Thymus (tissue), 11 donors: ENCODE measurements at regions not wholly inside any gene's neighbourhood (a gene's known extent, or its start where the extent isn't known, plus 50 kb on each side); places are given as distances from the start of the nearest gene placed in this dataset.

Experiments
- DNase-seq, 9 donors: peaks; one replicate each; pipeline ENCODE4 v3.0.0-alpha.2; 2013; ENCODE audit warnings: low spot score in 9 of 9, low read depth in 6 of 9, missing footprints in 1 of 9
- H3K27ac ChIP-seq, 2 donors: one replicate each; pipeline ENCODE4 v1.5.1; 2013; ENCODE audit warnings: control low read depth in 1 of 2, low read depth in 1 of 2, low read length in 1 of 2, mild to moderate bottlenecking in 1 of 2, moderate library complexity in 1 of 2
- H3K27me3 ChIP-seq, 2 donors: one replicate each; pipeline ENCODE4 v1.5.1; 2013; ENCODE audit warnings: low read length in 1 of 2; ENCODE audit not compliant: control insufficient read depth in 2 of 2, insufficient read depth in 1 of 2
- H3K36me3 ChIP-seq, 2 donors: one replicate each; pipeline ENCODE4 v1.5.1; 2013; ENCODE audit warnings: low read length in 1 of 2, mild to moderate bottlenecking in 1 of 2, moderate library complexity in 1 of 2; ENCODE audit not compliant: control insufficient read depth in 2 of 2, insufficient read depth in 2 of 2
- H3K4me1 ChIP-seq, 2 donors: one replicate each; pipeline ENCODE4 v1.5.1; 2013; ENCODE audit warnings: low read length in 2 of 2; ENCODE audit not compliant: control insufficient read depth in 2 of 2, insufficient read depth in 2 of 2
- H3K4me3 ChIP-seq, 2 donors: one replicate each; pipeline ENCODE4 v1.5.1; 2013; ENCODE audit warnings: low read length in 2 of 2, control low read depth in 1 of 2, mild to moderate bottlenecking in 1 of 2
- H3K9me3 ChIP-seq, 2 donors: one replicate each; pipeline ENCODE4 v1.5.1; 2013; ENCODE audit warnings: low read length in 1 of 2, mild to moderate bottlenecking in 1 of 2; ENCODE audit not compliant: control insufficient read depth in 2 of 2, insufficient read depth in 1 of 2
- WGBS: extraction: QIAGEN DNeasy Blood & Tissue Kit; methylation state at CpG from one replicate; pipeline ENCODE4 v1.1.7; 2013; 5-methylcytosine and 5-hydroxymethylcytosine counted together
- donor health status: healthy.

DNA sequence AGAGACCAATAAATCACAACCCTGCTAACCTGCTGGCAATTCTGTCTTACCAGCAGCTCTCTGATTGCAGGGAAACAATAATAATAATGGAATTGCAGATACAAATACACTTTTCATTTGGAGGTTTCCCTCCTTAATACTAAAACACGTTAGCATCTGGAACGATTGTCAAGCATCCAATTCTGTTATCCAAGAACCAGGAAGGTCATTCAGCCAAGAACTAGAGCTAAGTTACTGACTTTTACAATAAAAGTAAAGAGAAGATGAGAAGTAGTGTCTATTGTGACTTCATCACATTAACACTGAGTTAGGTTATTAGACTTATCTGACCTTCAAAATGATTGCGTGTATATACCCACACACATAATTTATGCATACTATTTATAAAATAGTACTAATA, 335.6 kb downstream of the BRINP1 start:
- Histone ChIP-seq H3K36me3 (no peaks in the 10 kb centered on the region), H3K9me3 (no peaks in the 10 kb centered on the region), H3K4me3 (no peak overlapping the region), H3K4me1 (no peaks in the 10 kb centered on the region), H3K27ac (no peak overlapping the region), H3K27me3 (no peaks in the 10 kb centered on the region)
- no peak for DNase-seq
- 63% methylated on average over 3 of the region's 3 CpGs for WGBS

DNA sequence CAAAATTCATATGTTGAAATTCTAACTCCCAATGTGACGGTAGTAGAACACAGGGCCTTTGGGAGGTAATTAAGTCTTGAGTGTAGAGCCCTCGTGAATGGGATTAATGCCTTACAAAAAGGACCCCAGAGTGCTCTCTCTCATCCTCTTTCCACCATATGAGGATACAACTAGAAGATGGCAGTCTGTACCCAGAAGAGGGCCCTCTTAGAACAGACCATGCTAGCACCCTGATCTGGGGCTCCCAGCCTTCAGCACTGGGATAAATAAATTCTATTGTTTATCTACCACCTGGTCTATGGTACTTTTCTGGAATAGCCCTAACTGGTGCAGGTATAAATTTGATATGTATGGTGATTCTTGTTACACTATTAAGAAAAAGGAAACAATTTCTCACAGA, 332.3 kb downstream of the BRINP1 start:
- Histone ChIP-seq H3K9me3 (no peaks in the 10 kb centered on the region), H3K4me3 (no peak overlapping the region), H3K27ac (no peak overlapping the region), H3K4me1 (no peaks in the 10 kb centered on the region), H3K27me3 (no peaks in the 10 kb centered on the region), H3K36me3 (no peaks in the 10 kb centered on the region)
- WGBS = 79% methylated on average over 2 of the region's 2 CpGs
- no peak for DNase-seq

DNA sequence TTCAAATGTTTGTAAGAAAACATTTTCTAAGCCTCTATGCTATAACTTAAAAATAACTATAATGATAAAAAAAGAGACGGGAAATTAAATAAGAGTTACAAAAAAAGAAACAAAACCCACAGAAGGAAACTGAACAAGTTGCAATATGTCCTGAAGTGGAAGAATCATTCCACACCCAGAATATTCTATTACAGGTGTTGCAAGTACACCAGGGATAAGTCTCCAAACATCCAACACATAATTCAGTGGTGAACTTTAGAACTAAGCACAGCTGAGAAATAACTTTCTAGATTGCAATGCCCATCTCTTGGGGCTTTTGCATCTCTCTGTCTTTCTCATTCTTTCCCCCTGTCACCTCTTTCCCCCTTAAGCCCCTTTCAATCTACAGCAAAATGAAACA, 325.2 kb downstream of the BRINP1 start:
- no peaks in the 10 kb centered on the region for H3K9me3 ChIP-seq
- no peaks in the 10 kb centered on the region for H3K4me1 ChIP-seq
- no peak overlapping the region for H3K4me3 ChIP-seq
- 90% methylated on average over 1 of the region's 1 CpG for WGBS
- no peaks in the 10 kb centered on the region for H3K36me3 ChIP-seq
- DNase-seq = no peak
- H3K27me3 ChIP-seq = no peaks in the 10 kb centered on the region
- no peak overlapping the region for H3K27ac ChIP-seq

DNA sequence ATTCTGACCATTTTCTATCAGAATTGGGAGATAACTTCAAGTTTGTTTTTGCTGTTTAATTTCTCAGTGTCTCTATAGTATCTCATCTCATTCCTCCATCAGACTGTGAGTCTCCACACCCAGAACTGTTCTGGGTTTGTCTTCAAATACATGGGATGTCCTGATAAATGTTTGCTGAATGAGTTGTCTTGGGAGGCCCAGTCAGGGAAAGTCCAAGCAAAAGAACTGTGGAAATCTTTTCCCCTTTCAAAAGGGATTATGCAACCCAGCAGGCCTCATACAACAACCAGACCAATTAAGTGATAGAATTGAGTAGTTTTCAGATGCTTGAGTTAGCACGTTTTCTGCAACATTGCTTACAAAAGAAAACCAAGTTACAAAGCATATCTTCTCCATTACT, 324.4 kb downstream of the BRINP1 start:
- no peaks in the 10 kb centered on the region for H3K36me3 ChIP-seq
- no peak overlapping the region for H3K27ac ChIP-seq
- no peak for DNase-seq
- H3K4me3 ChIP-seq = no peak overlapping the region
- no peaks in the 10 kb centered on the region for H3K4me1 ChIP-seq
- no peaks in the 10 kb centered on the region for H3K9me3 ChIP-seq
- WGBS = 39% methylated on average over 1 of the region's 1 CpG
- no peaks in the 10 kb centered on the region for H3K27me3 ChIP-seq

DNA sequence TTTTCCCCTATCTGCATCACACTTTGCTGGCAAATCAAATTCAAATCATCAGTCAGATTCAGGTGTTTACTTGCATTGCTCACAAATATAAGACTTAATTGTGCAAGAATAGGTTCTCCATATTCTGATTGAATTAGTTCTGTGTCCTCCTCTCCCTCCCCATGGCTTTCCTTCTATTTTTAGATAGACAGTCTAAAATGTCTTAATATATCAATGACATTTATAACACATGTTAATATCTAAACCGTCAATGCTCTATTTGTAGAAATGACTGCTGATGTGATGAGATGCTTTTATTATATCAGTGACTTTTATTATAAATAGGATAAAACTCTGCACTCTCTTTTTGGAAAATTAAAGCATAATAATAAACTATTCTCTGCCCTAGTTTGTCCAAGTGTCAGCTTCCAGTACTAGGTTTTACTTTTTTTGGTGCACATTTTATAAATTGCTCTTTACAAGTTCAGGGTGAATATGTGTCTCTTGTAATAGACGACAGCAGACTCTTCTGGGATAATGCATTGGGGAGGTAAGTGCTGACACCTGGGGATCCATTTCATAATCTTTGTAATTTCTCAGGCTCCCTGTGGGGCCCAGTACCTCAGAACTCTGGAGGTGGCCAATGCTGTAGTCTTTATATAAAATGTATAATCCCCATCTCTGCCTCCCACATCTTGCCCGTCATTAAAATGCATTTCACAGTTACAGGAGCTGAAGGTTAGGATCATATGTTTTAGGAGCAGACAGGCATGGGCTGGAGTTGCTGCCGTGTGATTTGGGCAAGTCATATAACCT, 321.5 kb downstream of the BRINP1 start:
- Histone ChIP-seq H3K9me3 (peaks cover 0 to 1% of the 10 kb centered on the region in 2 donors), H3K4me1 (no peaks in the 10 kb centered on the region), H3K27me3 (no peaks in the 10 kb centered on the region), H3K4me3 (no peak overlapping the region), H3K27ac (no peak overlapping the region), H3K36me3 (no peaks in the 10 kb centered on the region)
- no peak for DNase-seq
- WGBS = 88% methylated on average over 4 of the region's 4 CpGs

DNA sequence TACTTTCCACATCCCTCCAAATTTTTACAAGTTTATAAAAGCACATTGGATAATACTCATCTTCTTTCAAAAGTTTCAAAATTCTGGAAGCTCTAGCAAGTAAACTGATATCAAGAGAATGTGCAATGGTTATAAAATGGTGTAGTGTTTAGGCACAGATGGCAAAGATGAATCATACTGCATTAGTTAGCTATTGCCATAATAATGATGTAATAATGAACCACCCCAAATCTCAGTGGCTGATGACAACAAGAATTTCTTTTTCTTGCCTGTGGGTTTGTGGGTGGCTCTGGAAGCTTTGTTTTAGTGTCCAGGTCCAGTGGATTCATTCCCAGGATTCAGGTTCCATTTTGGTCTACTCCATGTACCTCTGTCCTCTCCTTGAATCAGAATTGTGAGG, 319.0 kb downstream of the BRINP1 start:
- DNase-seq = no peak
- Histone ChIP-seq H3K9me3 (peaks cover 0 to 1% of the 10 kb centered on the region in 2 donors), H3K36me3 (no peaks in the 10 kb centered on the region), H3K4me3 (no peak overlapping the region), H3K27ac (no peak overlapping the region), H3K27me3 (no peaks in the 10 kb centered on the region), H3K4me1 (no peaks in the 10 kb centered on the region)

DNA sequence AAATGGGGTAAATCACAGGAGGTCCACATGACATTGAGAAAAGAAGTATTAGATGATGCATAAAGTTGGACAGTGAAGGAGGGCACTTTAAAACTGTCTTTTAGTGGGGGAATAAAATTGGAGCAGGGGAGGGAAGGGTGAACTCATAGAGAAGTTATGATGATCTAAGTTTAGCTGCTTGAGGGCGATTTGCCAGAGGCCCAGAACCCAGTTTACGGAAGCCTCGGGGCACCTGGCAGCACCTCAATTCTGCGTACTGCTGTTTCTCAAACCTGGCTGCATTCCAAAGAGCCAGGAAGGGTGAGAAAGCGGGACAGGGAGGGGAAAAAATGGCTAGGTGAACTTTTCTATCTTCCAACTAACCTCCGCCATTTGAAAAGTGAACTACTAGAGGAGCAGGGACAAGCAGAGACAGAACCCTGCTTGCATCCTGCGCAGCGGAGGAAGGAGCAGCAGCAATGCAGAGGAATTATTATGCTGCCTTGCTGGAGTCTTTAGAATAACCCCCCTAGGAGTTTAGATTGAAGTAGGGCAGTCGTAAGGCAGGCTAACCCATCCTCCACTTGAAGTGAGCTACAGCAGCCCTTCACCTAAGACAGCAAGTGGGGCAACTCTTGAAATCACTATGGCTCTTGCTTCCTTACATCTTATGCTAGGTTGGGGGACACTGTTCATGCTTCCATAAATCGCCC, 316.8 kb downstream of the BRINP1 start:
- no peak for DNase-seq
- H3K4me3 ChIP-seq = no peak overlapping the region
- H3K27me3 ChIP-seq = no peaks in the 10 kb centered on the region
- peaks cover 0 to 1% of the 10 kb centered on the region in 2 donors for H3K9me3 ChIP-seq
- no peak overlapping the region for H3K27ac ChIP-seq
- H3K4me1 ChIP-seq = no peaks in the 10 kb centered on the region
- H3K36me3 ChIP-seq = no peaks in the 10 kb centered on the region
- 83% methylated on average over 10 of the region's 10 CpGs for WGBS

DNA sequence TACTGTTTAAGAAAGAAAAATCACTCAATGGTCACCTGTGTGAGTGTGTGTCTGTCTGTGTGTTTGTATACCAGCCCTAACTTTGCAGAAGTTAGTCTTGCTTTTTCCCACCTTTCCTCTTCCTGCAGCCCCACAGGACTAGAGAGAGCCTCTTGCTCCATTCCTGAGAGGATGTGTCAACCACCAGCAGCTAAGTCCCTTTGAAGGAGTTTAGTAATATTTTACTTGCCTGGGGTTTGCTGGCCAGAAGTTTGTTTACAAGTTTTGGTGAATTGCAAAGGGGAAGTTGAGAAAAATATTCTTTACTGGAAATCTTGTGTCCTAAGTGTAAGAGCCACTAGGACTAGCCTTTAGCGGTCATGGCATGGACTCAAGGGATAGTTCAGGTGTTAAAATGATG, 316.2 kb downstream of the BRINP1 start:
- no peaks in the 10 kb centered on the region for H3K4me1 ChIP-seq
- H3K27me3 ChIP-seq = no peaks in the 10 kb centered on the region
- DNase-seq = no peak
- H3K4me3 ChIP-seq = no peak overlapping the region
- H3K36me3 ChIP-seq = no peaks in the 10 kb centered on the region
- WGBS = 89% methylated on average over 1 of the region's 1 CpG
- peaks cover 0 to 1% of the 10 kb centered on the region in 2 donors for H3K9me3 ChIP-seq
- H3K27ac ChIP-seq = no peak overlapping the region

DNA sequence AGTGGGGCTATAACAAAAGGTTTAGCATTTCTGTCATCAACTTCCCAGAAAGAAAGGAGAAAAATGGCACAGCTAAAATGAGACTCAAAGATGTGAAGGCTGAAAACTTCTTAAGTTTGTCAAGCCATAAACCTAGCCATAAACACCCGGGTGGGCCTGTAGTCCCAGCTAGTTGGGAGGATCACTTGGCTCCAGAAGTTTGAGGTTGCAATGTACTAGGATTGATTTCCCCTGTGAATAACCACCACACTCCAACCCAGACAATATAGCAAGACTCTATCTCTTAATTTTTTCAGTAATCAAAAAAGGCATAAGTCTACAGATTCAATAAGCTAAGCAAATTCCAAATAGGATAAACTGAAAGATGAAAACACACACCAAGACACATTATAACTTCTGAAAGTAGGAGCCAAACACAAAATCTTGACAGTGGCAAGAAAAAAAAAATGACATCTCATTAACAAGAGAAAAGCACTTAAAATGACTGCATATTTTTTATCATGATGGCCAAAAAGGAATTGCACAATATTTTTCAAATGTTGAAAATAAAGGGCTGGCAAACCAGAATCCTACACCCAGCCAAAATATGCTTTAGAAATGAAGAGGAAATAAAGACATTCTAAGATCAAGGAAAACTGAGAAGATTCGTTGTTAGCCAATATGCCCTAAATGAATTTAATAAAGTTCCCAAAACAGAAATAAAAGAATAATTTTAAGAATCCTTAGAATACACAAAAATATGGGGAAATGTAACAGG, 308.4 kb downstream of the BRINP1 start:
- 79% methylated on average over 2 of the region's 2 CpGs for WGBS
- no peak overlapping the region for H3K27ac ChIP-seq

More for the DNA sequence above, 308.4 kb downstream of the BRINP1 start:
- Histone ChIP-seq H3K4me3 (no peak overlapping the region), H3K36me3 (no peaks in the 10 kb centered on the region), H3K9me3 (no peaks in the 10 kb centered on the region), H3K4me1 (no peaks in the 10 kb centered on the region), H3K27me3 (no peaks in the 10 kb centered on the region)
- no peak for DNase-seq
